ENCODE measurements at regions not wholly inside any gene's neighbourhood (a gene's known extent, or its start where the extent isn't known, plus 50 kb on each side); places are given as distances from the start of the nearest gene placed in this dataset.

GRCh38 chr14:60585676-60586075, 63.6 kb downstream of the SIX1 start:
- TF ChIP-seq, protein P1, sequence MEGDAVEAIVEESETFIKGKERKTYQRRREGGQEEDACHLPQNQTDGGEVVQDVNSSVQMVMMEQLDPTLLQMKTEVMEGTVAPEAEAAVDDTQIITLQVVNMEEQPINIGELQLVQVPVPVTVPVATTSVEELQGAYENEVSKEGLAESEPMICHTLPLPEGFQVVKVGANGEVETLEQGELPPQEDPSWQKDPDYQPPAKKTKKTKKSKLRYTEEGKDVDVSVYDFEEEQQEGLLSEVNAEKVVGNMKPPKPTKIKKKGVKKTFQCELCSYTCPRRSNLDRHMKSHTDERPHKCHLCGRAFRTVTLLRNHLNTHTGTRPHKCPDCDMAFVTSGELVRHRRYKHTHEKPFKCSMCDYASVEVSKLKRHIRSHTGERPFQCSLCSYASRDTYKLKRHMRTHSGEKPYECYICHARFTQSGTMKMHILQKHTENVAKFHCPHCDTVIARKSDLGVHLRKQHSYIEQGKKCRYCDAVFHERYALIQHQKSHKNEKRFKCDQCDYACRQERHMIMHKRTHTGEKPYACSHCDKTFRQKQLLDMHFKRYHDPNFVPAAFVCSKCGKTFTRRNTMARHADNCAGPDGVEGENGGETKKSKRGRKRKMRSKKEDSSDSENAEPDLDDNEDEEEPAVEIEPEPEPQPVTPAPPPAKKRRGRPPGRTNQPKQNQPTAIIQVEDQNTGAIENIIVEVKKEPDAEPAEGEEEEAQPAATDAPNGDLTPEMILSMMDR (conservative IDR thresholded peaks at IDR 0.05; ENCODE audit: low read depth, low read length) = no peak
- no peak for TF ChIP-seq EZH2 (IDR thresholded peaks at IDR 0.05; ENCODE audit: borderline replicate concordance, low read depth, low read length, poor library complexity, severe bottlenecking)
